Parathyroid adenoma (tissue), 2 donors: ENCODE measurements at regions not wholly inside any gene's neighbourhood (a gene's known extent, or its start where the extent isn't known, plus 50 kb on each side); places are given as distances from the start of the nearest gene placed in this dataset.

ENCODE experiments used
- H2AFZ ChIP-seq: fragments of 300-600 bp; sonication (generic); one replicate; pipeline ENCODE4 v1.7.0; 2017; ENCODE audit warnings: antibody characterized with exemption, mild to moderate bottlenecking
- H3K27ac ChIP-seq: fragments of 300-600 bp; sonication (generic); one replicate; pipeline ENCODE4 v1.7.0; 2017
- H3K27me3 ChIP-seq: fragments of 300-600 bp; sonication (generic); one replicate; pipeline ENCODE4 v1.7.0; 2017; ENCODE audit warnings: low read length; ENCODE audit not compliant: control insufficient read depth, insufficient read depth
- H3K36me3 ChIP-seq: fragments of 300-600 bp; sonication (generic); one replicate; pipeline ENCODE4 v1.7.0; 2017; ENCODE audit warnings: low read length; ENCODE audit not compliant: control insufficient read depth, insufficient read depth
- H3K4me1 ChIP-seq: fragments of 300-600 bp; sonication (generic); one replicate; pipeline ENCODE4 v1.7.0; 2017; ENCODE audit warnings: control low read depth
- H3K4me2 ChIP-seq: fragments of 300-600 bp; sonication (generic); one replicate; pipeline ENCODE4 v1.7.0; 2017; ENCODE audit warnings: low read length
- H3K4me3 ChIP-seq: fragments of 300-600 bp; sonication (generic); one replicate; pipeline ENCODE4 v1.7.0; 2017; ENCODE audit warnings: low read depth, low read length
- H3K79me2 ChIP-seq: fragments of 300-600 bp; sonication (generic); one replicate; pipeline ENCODE4 v1.7.0; 2017; ENCODE audit warnings: control low read depth
- H3K9ac ChIP-seq: fragments of 300-600 bp; sonication (generic); one replicate; pipeline ENCODE4 v1.7.0; 2017; ENCODE audit warnings: mild to moderate bottlenecking
- H3K9me3 ChIP-seq: fragments of 300-600 bp; sonication (generic); one replicate; pipeline ENCODE4 v1.7.0; 2017; ENCODE audit warnings: low read length; ENCODE audit not compliant: control insufficient read depth
- TF ChIP-seq, protein P1 (sequence below): fragments of 300-600 bp; sonication (generic); IDR thresholded peaks from one replicate; pipeline ENCODE4 v1.7.0; 2017; ENCODE audit warnings: antibody characterized with exemption, mild to moderate bottlenecking
- donor health status: primary hyperparathyroidism.

DNA sequence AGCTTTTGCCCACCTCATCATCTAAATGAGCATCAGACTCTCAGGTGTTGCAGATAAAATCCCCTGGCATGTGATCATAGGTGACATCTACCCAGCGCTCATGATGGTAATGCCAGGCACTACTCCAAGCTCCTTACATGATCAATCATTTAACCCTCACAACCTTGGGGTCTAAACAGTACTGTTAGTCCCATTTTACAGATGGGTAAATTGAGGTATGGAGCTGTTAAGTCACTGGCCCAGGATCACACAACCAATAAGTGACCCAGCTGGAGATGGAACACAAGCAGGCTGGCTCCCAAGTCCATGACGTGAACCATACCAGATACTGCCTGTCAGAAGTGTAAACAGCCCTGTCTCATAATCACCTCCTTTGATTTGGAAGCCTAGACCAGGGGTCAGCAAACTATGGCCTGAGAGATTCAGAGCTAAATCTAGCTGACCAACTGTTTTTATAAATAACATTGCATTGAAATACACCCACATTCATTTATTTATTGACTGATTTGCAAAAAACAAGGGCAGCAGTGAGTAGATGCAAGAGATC, 79.2 kb downstream of the UNC5CL start:
- H3K4me1 ChIP-seq = no peaks in the 10 kb centered on the region
- H3K9ac ChIP-seq = no peak overlapping the region
- TF ChIP-seq, protein P1, sequence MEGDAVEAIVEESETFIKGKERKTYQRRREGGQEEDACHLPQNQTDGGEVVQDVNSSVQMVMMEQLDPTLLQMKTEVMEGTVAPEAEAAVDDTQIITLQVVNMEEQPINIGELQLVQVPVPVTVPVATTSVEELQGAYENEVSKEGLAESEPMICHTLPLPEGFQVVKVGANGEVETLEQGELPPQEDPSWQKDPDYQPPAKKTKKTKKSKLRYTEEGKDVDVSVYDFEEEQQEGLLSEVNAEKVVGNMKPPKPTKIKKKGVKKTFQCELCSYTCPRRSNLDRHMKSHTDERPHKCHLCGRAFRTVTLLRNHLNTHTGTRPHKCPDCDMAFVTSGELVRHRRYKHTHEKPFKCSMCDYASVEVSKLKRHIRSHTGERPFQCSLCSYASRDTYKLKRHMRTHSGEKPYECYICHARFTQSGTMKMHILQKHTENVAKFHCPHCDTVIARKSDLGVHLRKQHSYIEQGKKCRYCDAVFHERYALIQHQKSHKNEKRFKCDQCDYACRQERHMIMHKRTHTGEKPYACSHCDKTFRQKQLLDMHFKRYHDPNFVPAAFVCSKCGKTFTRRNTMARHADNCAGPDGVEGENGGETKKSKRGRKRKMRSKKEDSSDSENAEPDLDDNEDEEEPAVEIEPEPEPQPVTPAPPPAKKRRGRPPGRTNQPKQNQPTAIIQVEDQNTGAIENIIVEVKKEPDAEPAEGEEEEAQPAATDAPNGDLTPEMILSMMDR = no peak
- H3K79me2 ChIP-seq = no peaks in the 10 kb centered on the region
- H3K9me3 ChIP-seq = no peaks in the 10 kb centered on the region
- no peak overlapping the region for H3K4me3 ChIP-seq
- no peak overlapping the region for H3K27ac ChIP-seq
- H3K27me3 ChIP-seq = no peaks in the 10 kb centered on the region
- no peak overlapping the region for H2AFZ ChIP-seq
- H3K4me2 ChIP-seq = no peak overlapping the region
- H3K36me3 ChIP-seq = no peaks in the 10 kb centered on the region

DNA sequence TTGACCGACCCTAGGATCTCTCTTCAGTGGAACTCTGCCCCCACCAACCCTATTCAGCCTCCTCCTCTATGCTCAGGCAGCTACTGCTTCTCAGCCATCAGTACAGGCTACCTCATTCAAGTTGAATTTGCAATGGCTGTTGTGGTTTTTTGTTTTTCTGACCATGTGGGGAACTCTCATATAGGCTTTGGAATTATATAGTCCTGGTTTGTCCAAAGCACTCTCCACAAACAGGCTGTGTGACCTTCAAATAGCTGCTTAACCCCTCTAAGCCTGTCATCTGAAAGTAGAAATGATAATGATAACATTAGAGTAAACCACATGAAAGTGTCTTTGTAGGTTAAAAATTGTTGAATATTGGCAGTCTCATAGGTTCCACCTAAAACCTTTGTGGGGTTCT, 80.3 kb downstream of the UNC5CL start:
- Histone ChIP-seq H3K9ac (no peak overlapping the region), H3K79me2 (no peaks in the 10 kb centered on the region), H3K4me2 (no peak overlapping the region), H3K27me3 (no peaks in the 10 kb centered on the region), H2AFZ (no peak overlapping the region), H3K9me3 (no peaks in the 10 kb centered on the region), H3K4me1 (no peaks in the 10 kb centered on the region), H3K4me3 (no peak overlapping the region), H3K27ac (no peak overlapping the region), H3K36me3 (no peaks in the 10 kb centered on the region)
- TF ChIP-seq, protein P1 = no peak

DNA sequence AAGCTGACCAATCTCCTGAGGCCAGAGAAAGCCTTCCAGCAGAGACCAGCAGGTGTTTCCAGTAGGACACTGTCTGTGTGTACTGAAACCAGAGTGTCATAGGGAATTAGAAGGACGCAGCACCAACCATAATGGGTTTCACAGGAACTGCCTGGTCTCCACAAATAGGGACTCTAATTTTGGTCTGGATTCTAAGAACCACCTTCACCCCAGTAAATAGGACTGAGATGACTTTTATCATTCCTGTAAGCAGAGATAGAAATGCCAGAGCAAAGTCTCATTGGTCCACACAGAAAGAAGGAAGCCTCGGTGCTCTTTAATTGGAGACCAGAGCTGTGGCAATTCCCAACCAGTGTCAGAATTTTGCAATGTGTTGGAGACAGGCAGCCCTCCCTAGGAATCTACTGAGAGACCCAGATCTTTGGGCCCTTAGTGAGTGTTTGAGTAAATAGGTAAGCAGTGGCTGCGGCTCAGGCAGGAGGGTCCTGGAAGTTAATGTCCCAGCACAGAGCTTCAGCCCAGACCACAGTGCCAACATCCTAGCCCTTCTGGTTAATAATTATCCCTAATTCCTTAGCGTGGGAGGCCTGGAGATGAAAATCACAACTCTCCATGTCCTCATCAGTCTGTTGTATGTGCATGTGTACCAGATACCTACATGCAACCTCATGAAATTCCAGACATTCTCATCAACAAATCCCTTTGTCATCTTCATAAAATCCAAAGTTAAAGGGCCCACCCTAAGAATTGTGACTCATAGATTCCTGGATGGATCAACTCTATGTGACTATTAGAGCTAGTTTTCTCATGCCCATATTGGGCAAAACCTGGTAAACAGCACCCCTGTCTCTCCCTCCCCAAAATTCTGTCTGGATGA, 81.2 kb downstream of the UNC5CL start:
- Histone ChIP-seq H3K36me3 (no peaks in the 10 kb centered on the region), H3K9ac (no peak overlapping the region), H3K27ac (no peak overlapping the region), H2AFZ (no peak overlapping the region), H3K4me1 (no peaks in the 10 kb centered on the region), H3K4me3 (no peak overlapping the region), H3K9me3 (no peaks in the 10 kb centered on the region), H3K79me2 (no peaks in the 10 kb centered on the region), H3K27me3 (no peaks in the 10 kb centered on the region), H3K4me2 (no peak overlapping the region)
- TF ChIP-seq, protein P1 = no peak

DNA sequence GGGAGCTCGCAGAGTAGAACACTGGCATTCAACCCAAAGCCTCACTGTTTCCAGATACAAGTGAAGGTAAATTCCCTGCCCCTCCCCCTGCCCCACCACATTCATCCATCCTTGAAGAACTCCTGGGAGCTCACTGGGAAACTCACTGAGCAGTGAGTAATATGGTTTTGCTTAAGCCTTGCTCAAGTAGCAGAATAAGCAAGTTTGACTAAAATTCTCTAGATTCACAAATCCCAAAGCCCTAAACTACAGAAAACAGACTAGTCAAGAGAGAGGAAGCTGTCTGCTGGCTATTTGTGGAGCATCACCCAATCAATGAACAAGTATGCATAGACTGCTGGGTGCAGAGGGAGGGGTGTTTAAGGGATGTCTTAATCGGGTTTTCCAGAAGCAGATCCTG, 82.1 kb downstream of the UNC5CL start:
- no peak overlapping the region for H3K27ac ChIP-seq
- no peak overlapping the region for H3K4me3 ChIP-seq
- no peaks in the 10 kb centered on the region for H3K79me2 ChIP-seq
- H3K9ac ChIP-seq = no peak overlapping the region
- no peaks in the 10 kb centered on the region for H3K9me3 ChIP-seq
- no peaks in the 10 kb centered on the region for H3K27me3 ChIP-seq
- no peaks in the 10 kb centered on the region for H3K36me3 ChIP-seq
- TF ChIP-seq, protein P1 = no peak
- no peak overlapping the region for H3K4me2 ChIP-seq
- H2AFZ ChIP-seq = no peak overlapping the region
- no peaks in the 10 kb centered on the region for H3K4me1 ChIP-seq
